ENCODE measurements at regions not wholly inside any gene's neighbourhood (a gene's known extent, or its start where the extent isn't known, plus 50 kb on each side); places are given as distances from the start of the nearest gene placed in this dataset.

DNA sequence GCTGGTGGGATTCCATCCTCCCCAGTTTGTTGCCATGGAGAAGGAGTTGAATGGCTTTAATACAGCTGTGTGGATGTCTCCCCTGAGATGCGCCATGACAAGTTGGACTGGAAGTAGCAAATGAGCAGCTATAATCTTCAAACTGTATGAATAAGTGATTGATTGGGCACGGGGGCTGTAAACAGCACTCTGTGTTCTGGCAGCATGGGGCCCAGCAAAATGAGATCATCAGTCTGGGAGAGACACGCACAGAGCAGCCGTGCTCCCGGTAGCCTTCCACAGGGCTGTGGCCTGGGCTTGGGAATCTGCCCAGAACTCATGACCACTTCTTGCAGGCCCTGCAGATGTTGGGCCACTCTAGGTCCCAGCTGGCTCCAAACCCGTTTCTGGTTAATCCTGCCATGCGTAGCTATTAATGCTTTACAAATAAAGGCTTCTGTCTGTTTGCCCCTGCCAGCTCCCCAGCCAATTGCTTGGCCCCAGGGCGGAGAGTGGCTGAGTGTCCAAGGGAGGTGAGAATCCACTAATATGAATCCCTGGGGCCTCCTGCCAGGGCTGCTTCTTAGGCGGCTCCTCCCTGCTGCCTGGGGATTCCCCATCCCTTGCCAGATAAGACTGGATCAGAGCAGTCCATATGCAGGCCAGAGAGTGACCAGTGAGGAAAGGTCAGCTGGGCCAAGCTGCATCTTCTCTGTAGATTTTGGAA, 642.9 kb downstream of the AJAP1 start:
- 64 to 71% (median 65%) methylated on average over 8 to 9 of the region's 9 CpGs for WGBS, 4 donors
- intact Hi-C loops (cut with DNase I), result no loop called here
- no peaks in the 10 kb centered on the region for H3K9me3 ChIP-seq
- no peak overlapping the region for H3K27ac ChIP-seq
- H3K36me3 ChIP-seq, result no peaks in the 10 kb centered on the region
- DNase-seq, result peak in 3 of 5 donors; percentile 21 to 33 (median 27)
- TF ChIP-seq, protein P1, sequence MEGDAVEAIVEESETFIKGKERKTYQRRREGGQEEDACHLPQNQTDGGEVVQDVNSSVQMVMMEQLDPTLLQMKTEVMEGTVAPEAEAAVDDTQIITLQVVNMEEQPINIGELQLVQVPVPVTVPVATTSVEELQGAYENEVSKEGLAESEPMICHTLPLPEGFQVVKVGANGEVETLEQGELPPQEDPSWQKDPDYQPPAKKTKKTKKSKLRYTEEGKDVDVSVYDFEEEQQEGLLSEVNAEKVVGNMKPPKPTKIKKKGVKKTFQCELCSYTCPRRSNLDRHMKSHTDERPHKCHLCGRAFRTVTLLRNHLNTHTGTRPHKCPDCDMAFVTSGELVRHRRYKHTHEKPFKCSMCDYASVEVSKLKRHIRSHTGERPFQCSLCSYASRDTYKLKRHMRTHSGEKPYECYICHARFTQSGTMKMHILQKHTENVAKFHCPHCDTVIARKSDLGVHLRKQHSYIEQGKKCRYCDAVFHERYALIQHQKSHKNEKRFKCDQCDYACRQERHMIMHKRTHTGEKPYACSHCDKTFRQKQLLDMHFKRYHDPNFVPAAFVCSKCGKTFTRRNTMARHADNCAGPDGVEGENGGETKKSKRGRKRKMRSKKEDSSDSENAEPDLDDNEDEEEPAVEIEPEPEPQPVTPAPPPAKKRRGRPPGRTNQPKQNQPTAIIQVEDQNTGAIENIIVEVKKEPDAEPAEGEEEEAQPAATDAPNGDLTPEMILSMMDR (IDR thresholded peaks at IDR 0.05), result no peak
- TF ChIP-seq POLR2A (IDR thresholded peaks at IDR 0.05), result no peak
- H3K4me3 ChIP-seq, result no peak overlapping the region
- H3K27me3 ChIP-seq, result peaks cover 0 to 7% (median 0%) of the 10 kb centered on the region in 9 donors
- H3K4me1 ChIP-seq, result no peaks in the 10 kb centered on the region
- ATAC-seq, result peak in 2 of 4 donors; percentile 41 to 59

DNA sequence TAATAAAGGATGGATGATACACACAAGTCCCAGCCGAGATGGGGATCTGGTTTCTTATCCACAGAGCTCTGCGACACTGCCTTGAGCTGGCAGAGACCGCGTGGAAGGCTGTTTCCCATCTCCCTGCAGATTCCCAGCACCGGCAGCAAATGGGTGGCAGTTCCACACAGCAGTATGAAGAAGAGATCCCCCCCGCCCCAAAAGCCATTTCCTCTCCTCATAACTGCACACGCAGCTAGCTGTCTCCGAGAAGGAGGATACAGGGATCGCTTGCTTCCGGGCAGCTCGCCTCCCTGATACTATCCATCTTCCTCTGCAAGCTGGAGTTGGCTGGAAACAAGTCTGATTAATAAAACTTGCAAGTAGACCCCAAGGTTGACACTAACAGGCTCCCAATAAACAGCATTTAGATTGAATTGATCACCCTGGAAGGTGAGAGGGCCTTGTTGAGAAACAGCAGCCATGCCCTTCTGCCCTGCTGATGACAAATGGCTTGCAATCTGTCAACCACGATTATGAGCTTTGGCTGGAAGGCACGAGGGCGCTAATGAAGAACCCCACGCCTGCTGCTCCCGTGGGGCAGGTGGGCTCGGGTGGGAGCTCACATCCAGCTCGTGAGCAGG, 642.3 kb downstream of the AJAP1 start:
- Histone ChIP-seq H3K9me3 (no peaks in the 10 kb centered on the region), H3K36me3 (no peaks in the 10 kb centered on the region), H3K27ac (no peak overlapping the region), H3K27me3 (peaks cover 0 to 8% (median 0%) of the 10 kb centered on the region in 9 donors), H3K4me3 (no peak overlapping the region), H3K4me1 (no peaks in the 10 kb centered on the region)
- ATAC-seq (no peak), DNase-seq (no peak)
- WGBS, 4 donors, result 60 to 71% (median 65%) methylated on average over 18 of the region's 18 CpGs
- intact Hi-C loops (cut with DNase I), result no loop called here
- TF ChIP-seq, protein P1 (IDR thresholded peaks at IDR 0.05), result no peak
- TF ChIP-seq POLR2A (IDR thresholded peaks at IDR 0.05), result no peak

DNA sequence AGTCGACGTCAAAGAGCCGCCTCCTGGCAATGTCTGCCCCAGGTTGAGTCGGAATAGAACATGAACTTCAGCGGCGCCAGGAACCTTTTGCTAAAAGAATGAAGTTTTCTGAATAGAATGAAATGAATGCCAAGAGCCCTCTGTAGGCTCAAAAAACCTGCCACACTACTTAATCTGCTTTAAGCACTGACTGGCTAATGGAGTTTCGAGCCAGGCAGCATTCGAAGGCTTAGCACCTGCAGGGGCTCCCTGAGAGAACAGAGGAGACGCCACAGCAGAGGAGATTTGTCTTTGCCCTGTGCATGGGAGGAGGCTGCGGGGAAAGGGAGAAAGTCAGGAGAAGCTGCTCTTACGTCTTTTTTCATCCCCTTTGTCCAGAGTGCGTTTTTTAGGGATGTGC, 641.7 kb downstream of the AJAP1 start:
- Histone ChIP-seq H3K9me3 (no peaks in the 10 kb centered on the region), H3K27me3 (peaks cover 0 to 10% (median 0%) of the 10 kb centered on the region in 9 donors), H3K4me3 (no peak overlapping the region), H3K4me1 (no peaks in the 10 kb centered on the region), H3K36me3 (no peaks in the 10 kb centered on the region), H3K27ac (no peak overlapping the region)
- TF ChIP-seq, protein P1 (IDR thresholded peaks at IDR 0.05), result no peak
- ATAC-seq (no peak), DNase-seq (no peak)
- intact Hi-C loops (cut with DNase I), result no loop called here
- 72 to 80% (median 74%) methylated on average over 12 of the region's 12 CpGs for WGBS, 4 donors

DNA sequence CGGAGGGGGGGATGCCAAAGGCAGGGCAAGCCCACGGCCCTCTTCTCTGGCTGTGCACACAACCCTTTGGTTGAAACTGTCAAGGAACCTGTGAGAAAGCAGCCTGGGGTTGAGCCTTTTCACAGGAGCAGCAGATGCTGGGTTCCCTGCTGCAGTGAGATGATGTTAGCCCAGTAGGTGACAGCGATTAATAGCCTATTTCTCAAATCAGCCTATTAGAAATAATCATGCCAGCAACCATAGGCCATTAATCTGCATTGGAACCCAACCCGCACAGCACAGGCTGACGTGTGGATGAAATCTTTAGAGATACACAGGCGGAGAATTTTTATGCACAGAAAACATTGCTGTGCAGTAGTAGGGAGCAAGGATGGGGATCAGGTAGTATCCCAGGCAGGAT, 637.5 kb downstream of the AJAP1 start:
- DNase-seq, result no peak
- H3K27me3 ChIP-seq, result peaks cover 0 to 7% (median 0%) of the 10 kb centered on the region in 9 donors
- H3K36me3 ChIP-seq, result no peaks in the 10 kb centered on the region
- 66 to 70% (median 68%) methylated on average over 6 of the region's 6 CpGs for WGBS, 4 donors
- no peak overlapping the region for H3K4me3 ChIP-seq
- TF ChIP-seq, protein P1 (IDR thresholded peaks at IDR 0.05), result no peak
- TF ChIP-seq POLR2A (IDR thresholded peaks at IDR 0.05), result no peak
- H3K27ac ChIP-seq, result no peak overlapping the region
- no peaks in the 10 kb centered on the region for H3K9me3 ChIP-seq
- H3K4me1 ChIP-seq, result no peaks in the 10 kb centered on the region
- intact Hi-C loops (cut with DNase I), result no loop called here
- no peak for ATAC-seq

Data from heart left ventricle (tissue), 16 donors.